GM21381 (cell line): ENCODE measurements at regions not wholly inside any gene's neighbourhood (a gene's known extent, or its start where the extent isn't known, plus 50 kb on each side); places are given as distances from the start of the nearest gene placed in this dataset.
"Not testable (repeated sequence)": the region's sequence is repeated elsewhere in the genome, so short reads cannot be mapped to it uniquely, and the experiment has no call there.

ENCODE experiments used
- ATAC-seq: cut with Tn5 transposase; IDR thresholded peaks from one replicate; pipeline ENCODE4 v1.9.1; 2021; ENCODE audit warnings: mild to moderate bottlenecking, moderate library complexity; ENCODE audit not compliant: unreplicated experiment

GRCh38 chrX:118212817-118213183 lies 96.2 kb upstream of the KLHL13 start:
- peak; percentile 88 for ATAC-seq

- ATAC-seq: no peak
Measured at GRCh38 chrX:118215346-118215745, 98.7 kb upstream of the KLHL13 start.

- no peak for ATAC-seq
Measured at GRCh38 chrX:118216087-118216486, 99.5 kb upstream of the KLHL13 start.

- no peak for ATAC-seq
Measured at GRCh38 chrX:118216509-118216908, 99.9 kb upstream of the KLHL13 start.

GRCh38 chrX:118218079-118218478 lies 101.5 kb upstream of the KLHL13 start:
- ATAC-seq: no peak

GRCh38 chrX:118218940-118219339 lies 102.3 kb upstream of the KLHL13 start:
- no peak for ATAC-seq

GRCh38 chrX:118219866-118220265 lies 103.3 kb upstream of the KLHL13 start:
- no peak for ATAC-seq

- no peak for ATAC-seq
Measured at GRCh38 chrX:118220509-118220908, 103.9 kb upstream of the KLHL13 start.

- ATAC-seq: no peak
Measured at GRCh38 chrX:118221270-118221669, 104.7 kb upstream of the KLHL13 start.

GRCh38 chrX:118221733-118222132 lies 105.1 kb upstream of the KLHL13 start:
- no peak for ATAC-seq

- no peak for ATAC-seq
Measured at GRCh38 chrX:118222421-118222820, 105.8 kb upstream of the KLHL13 start.

GRCh38 chrX:118225711-118226428 lies 109.3 kb upstream of the KLHL13 start:
- peak; percentile 73 for ATAC-seq

GRCh38 chrX:118228041-118228440 lies 111.4 kb upstream of the KLHL13 start:
- ATAC-seq: no peak

GRCh38 chrX:118228456-118228855 lies 111.8 kb upstream of the KLHL13 start:
- ATAC-seq: no peak

- ATAC-seq: no peak
Measured at GRCh38 chrX:118231464-118231863, 114.4 kb upstream of the WDR44 start.

GRCh38 chrX:118239178-118239870 lies 106.6 kb upstream of the WDR44 start:
- ATAC-seq: no peak

GRCh38 chrX:118239913-118240698 lies 105.8 kb upstream of the WDR44 start:
- no peak for ATAC-seq

- not testable (repeated sequence) for ATAC-seq
Measured at GRCh38 chrX:118246961-118247360, 98.9 kb upstream of the WDR44 start.

- ATAC-seq: no peak
Measured at GRCh38 chrX:118249146-118249545, 96.8 kb upstream of the WDR44 start.

GRCh38 chrX:118250445-118250844 lies 95.5 kb upstream of the WDR44 start:
- ATAC-seq: no peak

GRCh38 chrX:118251271-118251670 lies 94.6 kb upstream of the WDR44 start:
- no peak for ATAC-seq

GRCh38 chrX:118252967-118253366 lies 92.9 kb upstream of the WDR44 start:
- no peak for ATAC-seq
